HEK293 (cell line): ENCODE measurements at regions not wholly inside any gene's neighbourhood (a gene's known extent, or its start where the extent isn't known, plus 50 kb on each side); places are given as distances from the start of the nearest gene placed in this dataset.

Experiments used
- CTCF ChIA-PET: fragments of 350-600 bp; formaldehyde crosslinking; extraction: SDS; loops from one replicate; lab custom pipeline; 2021; ENCODE audit warnings: antibody characterized with exemption; lab: Yijun Ruan, JAX
- POLR2A ChIA-PET: fragments of 300-600 bp; formaldehyde crosslinking; extraction: SDS; loops from one replicate; lab custom pipeline; 2020; ENCODE audit warnings: antibody characterized with exemption, inconsistent platforms; lab: Yijun Ruan, JAX
- H3K27ac ChIP-seq: fragments of 200-500 bp; sonication (Bioruptor generic); 2 replicates; pipeline ENCODE4 v1.5.1; 2014; ENCODE audit warnings: low read depth, low read length, control low read depth, inconsistent platforms; ENCODE audit errors: extremely low read depth
- H3K36me3 ChIP-seq, 2 experiments: fragments of 200-500 bp in 1 of 2; sonication (Bioruptor generic) in 1 of 2; 1 replicate in 1 of 2; 2 replicates in 1 of 2; pipeline ENCODE4 v1.5.1; 2014 to 2017; ENCODE audit warnings: inconsistent platforms in 2 of 2, low read length in 2 of 2; ENCODE audit not compliant: control insufficient read depth in 2 of 2, insufficient read depth in 1 of 2
- H3K4me1 ChIP-seq: fragments of 200-500 bp; sonication (Bioruptor generic); 2 replicates; pipeline ENCODE4 v1.5.1; 2014; ENCODE audit warnings: mild to moderate bottlenecking, low read length, inconsistent platforms; ENCODE audit not compliant: control insufficient read depth, insufficient read depth
- H3K4me3 ChIP-seq: 2 replicates; pipeline ENCODE4 v1.5.1; 2011; ENCODE audit warnings: low read depth, mild to moderate bottlenecking, control low read depth, low read length, moderate library complexity
- H3K9me3 ChIP-seq: fragments of 200-500 bp; sonication (Bioruptor generic); 2 replicates; pipeline ENCODE4 v1.5.1; 2014; ENCODE audit warnings: low read depth, low read length, inconsistent platforms; ENCODE audit not compliant: control insufficient read depth, insufficient read depth
- GLIS1 ChIP-seq: fragments of 450-650 bp; formaldehyde crosslinking; IDR thresholded peaks from 2 replicates; pipeline ENCODE4 v1.5.1; 2016; ENCODE audit warnings: missing biosample characterization, missing genetic modification characterization
- KLF10 ChIP-seq: fragments of 450-650 bp; IDR thresholded peaks from 2 replicates; pipeline ENCODE4 v1.5.1; 2018; ENCODE audit warnings: missing biosample characterization, mild to moderate bottlenecking, missing genetic modification characterization
- SETDB1 ChIP-seq: IDR thresholded peaks from one replicate; pipeline ENCODE4 v1.6.1; 2017; ENCODE audit warnings: mild to moderate bottlenecking, low read length, moderate library complexity, mixed read lengths; ENCODE audit not compliant: insufficient read length
- SP2 ChIP-seq: fragments of 450-650 bp; formaldehyde crosslinking; IDR thresholded peaks from 2 replicates; pipeline ENCODE4 v1.5.1; 2016; ENCODE audit warnings: missing biosample characterization, missing genetic modification characterization
- WT1 ChIP-seq: fragments of 450-650 bp; formaldehyde crosslinking; IDR thresholded peaks from 2 replicates; pipeline ENCODE4 v1.5.1; 2016; ENCODE audit warnings: missing biosample characterization, missing genetic modification characterization
- ZNF391 ChIP-seq: fragments of 450-650 bp; formaldehyde crosslinking; IDR thresholded peaks from 2 replicates; pipeline ENCODE4 v1.5.1; 2016; ENCODE audit warnings: low read depth, missing biosample characterization, missing genetic modification characterization, borderline replicate concordance
- ZNF610 ChIP-seq: fragments of 450-650 bp; formaldehyde crosslinking; IDR thresholded peaks from 2 replicates; pipeline ENCODE4 v1.5.1; 2016; ENCODE audit warnings: missing biosample characterization, missing genetic modification characterization, borderline replicate concordance
- ZNF76 ChIP-seq: fragments of 450-650 bp; formaldehyde crosslinking; IDR thresholded peaks from 2 replicates; pipeline ENCODE4; 2016; ENCODE audit warnings: low read depth, missing biosample characterization, missing genetic modification characterization, borderline replicate concordance
- ZNF768 ChIP-seq: fragments of 450-650 bp; formaldehyde crosslinking; IDR thresholded peaks from 2 replicates; pipeline ENCODE4 v1.5.1; 2018; ENCODE audit warnings: missing biosample characterization, mild to moderate bottlenecking, missing genetic modification characterization
- TF ChIP-seq, protein P1 (sequence below): fragments of 450-650 bp; formaldehyde crosslinking; IDR thresholded peaks from 2 replicates; pipeline ENCODE4 v1.5.1; 2016; ENCODE audit warnings: missing biosample characterization, missing genetic modification characterization, borderline replicate concordance
- TF ChIP-seq, protein P2 (sequence below): fragments of 450-650 bp; formaldehyde crosslinking; IDR thresholded peaks from 2 replicates; pipeline ENCODE4 v1.5.1; 2016; ENCODE audit warnings: missing biosample characterization, missing genetic modification characterization, borderline replicate concordance
- TF ChIP-seq, protein P3 (sequence below): fragments of 450-650 bp; formaldehyde crosslinking; IDR thresholded peaks from 2 replicates; pipeline ENCODE4 v1.5.1; 2016; ENCODE audit warnings: missing biosample characterization, missing genetic modification characterization
- TF ChIP-seq, protein P4 (sequence below): fragments of 450-650 bp; formaldehyde crosslinking; IDR thresholded peaks from 2 replicates; pipeline ENCODE4; 2016; ENCODE audit warnings: missing biosample characterization, missing genetic modification characterization
- TF ChIP-seq, protein P5 (sequence below): fragments of 450-650 bp; formaldehyde crosslinking; IDR thresholded peaks from 2 replicates; pipeline ENCODE4 v1.5.1; 2016; ENCODE audit warnings: missing biosample characterization, missing genetic modification characterization
- TF ChIP-seq, protein P6 (sequence below): fragments of 450-650 bp; formaldehyde crosslinking; IDR thresholded peaks from 2 replicates; pipeline ENCODE4 v1.5.1; 2016; ENCODE audit warnings: missing biosample characterization, missing genetic modification characterization
- TF ChIP-seq, protein P7 (sequence below): fragments of 450-650 bp; formaldehyde crosslinking; IDR thresholded peaks from 2 replicates; pipeline ENCODE4 v1.5.1; 2016; ENCODE audit warnings: missing biosample characterization, missing genetic modification characterization

DNA sequence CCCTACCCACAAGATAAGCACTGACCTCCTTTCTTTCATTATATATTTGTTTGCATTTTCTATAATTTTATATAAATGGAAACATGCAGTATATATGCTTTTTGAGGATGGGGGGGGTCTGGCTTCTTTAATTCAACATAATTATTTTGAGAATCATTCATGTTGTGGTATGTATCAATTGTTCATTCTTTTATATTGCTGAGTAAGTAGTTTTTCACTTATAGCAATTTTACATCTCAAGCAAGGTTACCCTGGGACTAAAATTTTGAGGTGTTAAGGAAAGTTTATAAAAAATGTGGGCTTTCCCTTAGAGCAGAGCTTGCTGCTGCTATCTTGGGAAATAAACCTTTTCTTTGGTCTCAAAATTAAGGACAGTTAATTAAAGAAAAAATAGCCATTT is 89.9 kb upstream of the EGLN3 start (continued):
- TF ChIP-seq, protein P1, sequence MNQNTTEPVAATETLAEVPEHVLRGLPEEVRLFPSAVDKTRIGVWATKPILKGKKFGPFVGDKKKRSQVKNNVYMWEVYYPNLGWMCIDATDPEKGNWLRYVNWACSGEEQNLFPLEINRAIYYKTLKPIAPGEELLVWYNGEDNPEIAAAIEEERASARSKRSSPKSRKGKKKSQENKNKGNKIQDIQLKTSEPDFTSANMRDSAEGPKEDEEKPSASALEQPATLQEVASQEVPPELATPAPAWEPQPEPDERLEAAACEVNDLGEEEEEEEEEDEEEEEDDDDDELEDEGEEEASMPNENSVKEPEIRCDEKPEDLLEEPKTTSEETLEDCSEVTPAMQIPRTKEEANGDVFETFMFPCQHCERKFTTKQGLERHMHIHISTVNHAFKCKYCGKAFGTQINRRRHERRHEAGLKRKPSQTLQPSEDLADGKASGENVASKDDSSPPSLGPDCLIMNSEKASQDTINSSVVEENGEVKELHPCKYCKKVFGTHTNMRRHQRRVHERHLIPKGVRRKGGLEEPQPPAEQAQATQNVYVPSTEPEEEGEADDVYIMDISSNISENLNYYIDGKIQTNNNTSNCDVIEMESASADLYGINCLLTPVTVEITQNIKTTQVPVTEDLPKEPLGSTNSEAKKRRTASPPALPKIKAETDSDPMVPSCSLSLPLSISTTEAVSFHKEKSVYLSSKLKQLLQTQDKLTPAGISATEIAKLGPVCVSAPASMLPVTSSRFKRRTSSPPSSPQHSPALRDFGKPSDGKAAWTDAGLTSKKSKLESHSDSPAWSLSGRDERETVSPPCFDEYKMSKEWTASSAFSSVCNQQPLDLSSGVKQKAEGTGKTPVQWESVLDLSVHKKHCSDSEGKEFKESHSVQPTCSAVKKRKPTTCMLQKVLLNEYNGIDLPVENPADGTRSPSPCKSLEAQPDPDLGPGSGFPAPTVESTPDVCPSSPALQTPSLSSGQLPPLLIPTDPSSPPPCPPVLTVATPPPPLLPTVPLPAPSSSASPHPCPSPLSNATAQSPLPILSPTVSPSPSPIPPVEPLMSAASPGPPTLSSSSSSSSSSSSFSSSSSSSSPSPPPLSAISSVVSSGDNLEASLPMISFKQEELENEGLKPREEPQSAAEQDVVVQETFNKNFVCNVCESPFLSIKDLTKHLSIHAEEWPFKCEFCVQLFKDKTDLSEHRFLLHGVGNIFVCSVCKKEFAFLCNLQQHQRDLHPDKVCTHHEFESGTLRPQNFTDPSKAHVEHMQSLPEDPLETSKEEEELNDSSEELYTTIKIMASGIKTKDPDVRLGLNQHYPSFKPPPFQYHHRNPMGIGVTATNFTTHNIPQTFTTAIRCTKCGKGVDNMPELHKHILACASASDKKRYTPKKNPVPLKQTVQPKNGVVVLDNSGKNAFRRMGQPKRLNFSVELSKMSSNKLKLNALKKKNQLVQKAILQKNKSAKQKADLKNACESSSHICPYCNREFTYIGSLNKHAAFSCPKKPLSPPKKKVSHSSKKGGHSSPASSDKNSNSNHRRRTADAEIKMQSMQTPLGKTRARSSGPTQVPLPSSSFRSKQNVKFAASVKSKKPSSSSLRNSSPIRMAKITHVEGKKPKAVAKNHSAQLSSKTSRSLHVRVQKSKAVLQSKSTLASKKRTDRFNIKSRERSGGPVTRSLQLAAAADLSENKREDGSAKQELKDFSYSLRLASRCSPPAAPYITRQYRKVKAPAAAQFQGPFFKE (tag by site-specific recombination) = no peak
- TF ChIP-seq ZNF768 (tag by site-specific recombination) = no peak
- TF ChIP-seq ZNF610 (tag by site-specific recombination) = no peak
- TF ChIP-seq, protein P2, sequence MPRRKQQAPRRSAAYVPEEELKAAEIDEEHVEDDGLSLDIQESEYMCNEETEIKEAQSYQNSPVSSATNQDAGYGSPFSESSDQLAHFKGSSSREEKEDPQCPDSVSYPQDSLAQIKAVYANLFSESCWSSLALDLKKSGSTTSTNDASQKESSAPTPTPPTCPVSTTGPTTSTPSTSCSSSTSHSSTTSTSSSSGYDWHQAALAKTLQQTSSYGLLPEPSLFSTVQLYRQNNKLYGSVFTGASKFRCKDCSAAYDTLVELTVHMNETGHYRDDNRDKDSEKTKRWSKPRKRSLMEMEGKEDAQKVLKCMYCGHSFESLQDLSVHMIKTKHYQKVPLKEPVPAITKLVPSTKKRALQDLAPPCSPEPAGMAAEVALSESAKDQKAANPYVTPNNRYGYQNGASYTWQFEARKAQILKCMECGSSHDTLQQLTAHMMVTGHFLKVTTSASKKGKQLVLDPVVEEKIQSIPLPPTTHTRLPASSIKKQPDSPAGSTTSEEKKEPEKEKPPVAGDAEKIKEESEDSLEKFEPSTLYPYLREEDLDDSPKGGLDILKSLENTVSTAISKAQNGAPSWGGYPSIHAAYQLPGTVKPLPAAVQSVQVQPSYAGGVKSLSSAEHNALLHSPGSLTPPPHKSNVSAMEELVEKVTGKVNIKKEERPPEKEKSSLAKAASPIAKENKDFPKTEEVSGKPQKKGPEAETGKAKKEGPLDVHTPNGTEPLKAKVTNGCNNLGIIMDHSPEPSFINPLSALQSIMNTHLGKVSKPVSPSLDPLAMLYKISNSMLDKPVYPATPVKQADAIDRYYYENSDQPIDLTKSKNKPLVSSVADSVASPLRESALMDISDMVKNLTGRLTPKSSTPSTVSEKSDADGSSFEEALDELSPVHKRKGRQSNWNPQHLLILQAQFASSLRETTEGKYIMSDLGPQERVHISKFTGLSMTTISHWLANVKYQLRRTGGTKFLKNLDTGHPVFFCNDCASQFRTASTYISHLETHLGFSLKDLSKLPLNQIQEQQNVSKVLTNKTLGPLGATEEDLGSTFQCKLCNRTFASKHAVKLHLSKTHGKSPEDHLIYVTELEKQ (tag by site-specific recombination) = no peak
- TF ChIP-seq, protein P3, sequence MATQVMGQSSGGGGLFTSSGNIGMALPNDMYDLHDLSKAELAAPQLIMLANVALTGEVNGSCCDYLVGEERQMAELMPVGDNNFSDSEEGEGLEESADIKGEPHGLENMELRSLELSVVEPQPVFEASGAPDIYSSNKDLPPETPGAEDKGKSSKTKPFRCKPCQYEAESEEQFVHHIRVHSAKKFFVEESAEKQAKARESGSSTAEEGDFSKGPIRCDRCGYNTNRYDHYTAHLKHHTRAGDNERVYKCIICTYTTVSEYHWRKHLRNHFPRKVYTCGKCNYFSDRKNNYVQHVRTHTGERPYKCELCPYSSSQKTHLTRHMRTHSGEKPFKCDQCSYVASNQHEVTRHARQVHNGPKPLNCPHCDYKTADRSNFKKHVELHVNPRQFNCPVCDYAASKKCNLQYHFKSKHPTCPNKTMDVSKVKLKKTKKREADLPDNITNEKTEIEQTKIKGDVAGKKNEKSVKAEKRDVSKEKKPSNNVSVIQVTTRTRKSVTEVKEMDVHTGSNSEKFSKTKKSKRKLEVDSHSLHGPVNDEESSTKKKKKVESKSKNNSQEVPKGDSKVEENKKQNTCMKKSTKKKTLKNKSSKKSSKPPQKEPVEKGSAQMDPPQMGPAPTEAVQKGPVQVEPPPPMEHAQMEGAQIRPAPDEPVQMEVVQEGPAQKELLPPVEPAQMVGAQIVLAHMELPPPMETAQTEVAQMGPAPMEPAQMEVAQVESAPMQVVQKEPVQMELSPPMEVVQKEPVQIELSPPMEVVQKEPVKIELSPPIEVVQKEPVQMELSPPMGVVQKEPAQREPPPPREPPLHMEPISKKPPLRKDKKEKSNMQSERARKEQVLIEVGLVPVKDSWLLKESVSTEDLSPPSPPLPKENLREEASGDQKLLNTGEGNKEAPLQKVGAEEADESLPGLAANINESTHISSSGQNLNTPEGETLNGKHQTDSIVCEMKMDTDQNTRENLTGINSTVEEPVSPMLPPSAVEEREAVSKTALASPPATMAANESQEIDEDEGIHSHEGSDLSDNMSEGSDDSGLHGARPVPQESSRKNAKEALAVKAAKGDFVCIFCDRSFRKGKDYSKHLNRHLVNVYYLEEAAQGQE (tag by site-specific recombination) = no peak

DNA sequence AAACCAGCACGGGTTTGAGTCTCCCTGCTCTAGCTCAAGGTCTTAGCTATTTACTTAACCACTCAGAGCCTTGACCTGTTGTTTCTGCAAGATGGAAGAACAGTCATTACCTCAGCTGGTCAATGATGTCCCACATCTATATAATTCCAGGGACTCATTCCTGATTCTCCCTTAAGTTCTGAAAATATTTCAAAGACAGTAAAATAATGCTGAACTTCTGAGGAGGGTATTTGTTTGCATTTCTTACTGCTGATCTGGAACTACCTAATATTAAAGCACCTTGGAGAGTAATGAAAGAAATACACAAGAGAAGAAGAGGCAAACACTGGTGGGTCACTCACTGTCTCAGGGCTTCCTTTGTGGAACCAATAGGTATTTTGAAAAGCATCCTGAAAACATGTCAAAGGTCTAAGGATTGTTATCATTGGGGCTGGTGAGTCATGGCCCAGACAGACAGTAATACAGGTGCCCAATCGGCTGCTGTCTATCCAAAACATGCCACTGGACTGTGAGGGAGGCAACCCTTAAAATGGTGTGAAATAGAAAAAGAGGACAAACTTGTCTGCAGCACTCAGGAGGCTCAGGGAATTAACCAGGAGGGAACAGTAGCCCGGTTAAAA is 88.7 kb upstream of the EGLN3 start:
- Histone ChIP-seq H3K27ac (no peak overlapping the region), H3K9me3 (no peaks in the 10 kb centered on the region), H3K4me3 (no peak overlapping the region), H3K4me1 (no peaks in the 10 kb centered on the region), H3K36me3 (no peaks in the 10 kb centered on the region)
- ChIA-PET POLR2A (no interaction called here), CTCF (no interaction called here)
- TF ChIP-seq SETDB1 = no peak
- TF ChIP-seq, protein P4, sequence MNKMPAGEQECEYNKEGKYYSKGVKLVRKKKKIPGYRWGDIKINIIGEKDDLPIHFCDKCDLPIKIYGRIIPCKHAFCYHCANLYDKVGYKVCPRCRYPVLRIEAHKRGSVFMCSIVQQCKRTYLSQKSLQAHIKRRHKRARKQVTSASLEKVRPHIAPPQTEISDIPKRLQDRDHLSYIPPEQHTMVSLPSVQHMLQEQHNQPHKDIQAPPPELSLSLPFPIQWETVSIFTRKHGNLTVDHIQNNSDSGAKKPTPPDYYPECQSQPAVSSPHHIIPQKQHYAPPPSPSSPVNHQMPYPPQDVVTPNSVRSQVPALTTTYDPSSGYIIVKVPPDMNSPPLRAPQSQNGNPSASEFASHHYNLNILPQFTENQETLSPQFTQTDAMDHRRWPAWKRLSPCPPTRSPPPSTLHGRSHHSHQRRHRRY = no peak
- no peak for TF ChIP-seq KLF10 (tag by site-specific recombination)
- TF ChIP-seq SP2 (tag by site-specific recombination) = no peak
- no peak for TF ChIP-seq ZNF391
- TF ChIP-seq GLIS1 (tag by site-specific recombination) = no peak
- no peak for TF ChIP-seq ZNF76
- TF ChIP-seq, protein P5, sequence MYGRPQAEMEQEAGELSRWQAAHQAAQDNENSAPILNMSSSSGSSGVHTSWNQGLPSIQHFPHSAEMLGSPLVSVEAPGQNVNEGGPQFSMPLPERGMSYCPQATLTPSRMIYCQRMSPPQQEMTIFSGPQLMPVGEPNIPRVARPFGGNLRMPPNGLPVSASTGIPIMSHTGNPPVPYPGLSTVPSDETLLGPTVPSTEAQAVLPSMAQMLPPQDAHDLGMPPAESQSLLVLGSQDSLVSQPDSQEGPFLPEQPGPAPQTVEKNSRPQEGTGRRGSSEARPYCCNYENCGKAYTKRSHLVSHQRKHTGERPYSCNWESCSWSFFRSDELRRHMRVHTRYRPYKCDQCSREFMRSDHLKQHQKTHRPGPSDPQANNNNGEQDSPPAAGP (tag by site-specific recombination) = no peak
- TF ChIP-seq, protein P6, sequence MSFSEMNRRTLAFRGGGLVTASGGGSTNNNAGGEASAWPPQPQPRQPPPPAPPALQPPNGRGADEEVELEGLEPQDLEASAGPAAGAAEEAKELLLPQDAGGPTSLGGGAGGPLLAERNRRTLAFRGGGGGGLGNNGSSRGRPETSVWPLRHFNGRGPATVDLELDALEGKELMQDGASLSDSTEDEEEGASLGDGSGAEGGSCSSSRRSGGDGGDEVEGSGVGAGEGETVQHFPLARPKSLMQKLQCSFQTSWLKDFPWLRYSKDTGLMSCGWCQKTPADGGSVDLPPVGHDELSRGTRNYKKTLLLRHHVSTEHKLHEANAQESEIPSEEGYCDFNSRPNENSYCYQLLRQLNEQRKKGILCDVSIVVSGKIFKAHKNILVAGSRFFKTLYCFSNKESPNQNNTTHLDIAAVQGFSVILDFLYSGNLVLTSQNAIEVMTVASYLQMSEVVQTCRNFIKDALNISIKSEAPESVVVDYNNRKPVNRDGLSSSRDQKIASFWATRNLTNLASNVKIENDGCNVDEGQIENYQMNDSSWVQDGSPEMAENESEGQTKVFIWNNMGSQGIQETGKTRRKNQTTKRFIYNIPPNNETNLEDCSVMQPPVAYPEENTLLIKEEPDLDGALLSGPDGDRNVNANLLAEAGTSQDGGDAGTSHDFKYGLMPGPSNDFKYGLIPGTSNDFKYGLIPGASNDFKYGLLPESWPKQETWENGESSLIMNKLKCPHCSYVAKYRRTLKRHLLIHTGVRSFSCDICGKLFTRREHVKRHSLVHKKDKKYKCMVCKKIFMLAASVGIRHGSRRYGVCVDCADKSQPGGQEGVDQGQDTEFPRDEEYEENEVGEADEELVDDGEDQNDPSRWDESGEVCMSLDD (tag by site-specific recombination) = no peak
- TF ChIP-seq, protein P7, sequence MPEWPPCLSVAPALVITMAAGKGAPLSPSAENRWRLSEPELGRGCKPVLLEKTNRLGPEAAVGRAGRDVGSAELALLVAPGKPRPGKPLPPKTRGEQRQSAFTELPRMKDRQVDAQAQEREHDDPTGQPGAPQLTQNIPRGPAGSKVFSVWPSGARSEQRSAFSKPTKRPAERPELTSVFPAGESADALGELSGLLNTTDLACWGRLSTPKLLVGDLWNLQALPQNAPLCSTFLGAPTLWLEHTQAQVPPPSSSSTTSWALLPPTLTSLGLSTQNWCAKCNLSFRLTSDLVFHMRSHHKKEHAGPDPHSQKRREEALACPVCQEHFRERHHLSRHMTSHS (tag by site-specific recombination) = no peak
- no peak for TF ChIP-seq WT1 (tag by site-specific recombination)
